HFFc6 (cell line): ENCODE measurements at regions not wholly inside any gene's neighbourhood (a gene's known extent, or its start where the extent isn't known, plus 50 kb on each side); places are given as distances from the start of the nearest gene placed in this dataset.
A peak's percentile ranks its signal among the peaks of the same experiment; 100 is the strongest.

ENCODE experiments used
- DNase-seq: peaks from one replicate; pipeline ENCODE4 v3.0.0-alpha.2; 2018
- H3K27ac Mint-ChIP-seq: 2 replicates; pipeline ENCODE4 v1.8.0; 2020; ENCODE audit warnings: mild to moderate bottlenecking, mixed read lengths
- H3K27me3 Mint-ChIP-seq: 2 replicates; pipeline ENCODE4 v1.8.0; 2021; ENCODE audit warnings: mild to moderate bottlenecking, moderate library complexity, mixed read lengths; ENCODE audit not compliant: insufficient read depth
- H3K36me3 Mint-ChIP-seq: 2 replicates; pipeline ENCODE4 v1.8.0; 2021; ENCODE audit warnings: low read depth, mixed read lengths
- H3K4me1 Mint-ChIP-seq: 2 replicates; pipeline ENCODE4 v1.8.0; 2020; ENCODE audit warnings: low read depth, mixed read lengths
- H3K4me3 Mint-ChIP-seq: 2 replicates; pipeline ENCODE4 v1.8.0; 2020; ENCODE audit warnings: mild to moderate bottlenecking, moderate library complexity, mixed read lengths
- H3K9me3 Mint-ChIP-seq: 2 replicates; pipeline ENCODE4 v1.8.0; 2020; ENCODE audit warnings: mild to moderate bottlenecking, mixed read lengths
- CTCF ChIP-seq: fragments of 200-600 bp; sonication (generic); IDR thresholded peaks from 2 replicates; pipeline ENCODE4 v1.5.0; 2021; ENCODE audit warnings: antibody characterized with exemption, mild to moderate bottlenecking

- Mint-ChIP-seq H3K36me3 (no peaks in the 10 kb centered on the region), H3K4me3 (peak overlapping the region; percentile 16; the same call in 1 of the 2 replicates), H3K27me3 (peaks cover 5% of the 10 kb centered on the region), H3K27ac (peak overlapping the region; percentile 81), H3K9me3 (no peaks in the 10 kb centered on the region), H3K4me1 (peaks cover 13% of the 10 kb centered on the region)
- DNase-seq = peak; percentile 49
- TF ChIP-seq CTCF = no peak
These were observed 57.2 kb upstream of the SMAD6 start for GRCh38 chr15:66644869-66645268.

- Mint-ChIP-seq H3K27me3 (peaks cover 5% of the 10 kb centered on the region), H3K4me1 (peaks cover 20% of the 10 kb centered on the region), H3K4me3 (no peak overlapping the region), H3K36me3 (no peaks in the 10 kb centered on the region), H3K9me3 (no peaks in the 10 kb centered on the region), H3K27ac (no peak overlapping the region)
- DNase-seq = no peak
- no peak for TF ChIP-seq CTCF
These were observed 55.7 kb upstream of the SMAD6 start for GRCh38 chr15:66646308-66646707.

- no peak overlapping the region for H3K27ac Mint-ChIP-seq
- no peak overlapping the region for H3K4me3 Mint-ChIP-seq
- no peak for DNase-seq
- H3K36me3 Mint-ChIP-seq = no peaks in the 10 kb centered on the region
- H3K9me3 Mint-ChIP-seq = no peaks in the 10 kb centered on the region
- peaks cover 5% of the 10 kb centered on the region for H3K27me3 Mint-ChIP-seq
- H3K4me1 Mint-ChIP-seq = peaks cover 20% of the 10 kb centered on the region
- no peak for TF ChIP-seq CTCF
These were observed 55.2 kb upstream of the SMAD6 start for GRCh38 chr15:66646799-66647198.

GRCh38 chr15:66647358-66647757 is 54.7 kb upstream of the SMAD6 start:
- H3K4me1 Mint-ChIP-seq = peaks cover 20% of the 10 kb centered on the region
- H3K9me3 Mint-ChIP-seq = no peaks in the 10 kb centered on the region
- no peak overlapping the region for H3K4me3 Mint-ChIP-seq
- H3K36me3 Mint-ChIP-seq = no peaks in the 10 kb centered on the region
- peaks cover 5% of the 10 kb centered on the region for H3K27me3 Mint-ChIP-seq
- no peak for DNase-seq
- H3K27ac Mint-ChIP-seq = no peak overlapping the region
- TF ChIP-seq CTCF = no peak

GRCh38 chr15:66648588-66648987 is 53.4 kb upstream of the SMAD6 start:
- Mint-ChIP-seq H3K4me1 (peaks cover 20% of the 10 kb centered on the region), H3K27ac (no peak overlapping the region), H3K27me3 (peaks cover 5% of the 10 kb centered on the region), H3K36me3 (no peaks in the 10 kb centered on the region), H3K9me3 (no peaks in the 10 kb centered on the region), H3K4me3 (no peak overlapping the region)
- DNase-seq = no peak
- TF ChIP-seq CTCF = no peak
